ENCODE measurements at regions not wholly inside any gene's neighbourhood (a gene's known extent, or its start where the extent isn't known, plus 50 kb on each side); places are given as distances from the start of the nearest gene placed in this dataset.

DNA sequence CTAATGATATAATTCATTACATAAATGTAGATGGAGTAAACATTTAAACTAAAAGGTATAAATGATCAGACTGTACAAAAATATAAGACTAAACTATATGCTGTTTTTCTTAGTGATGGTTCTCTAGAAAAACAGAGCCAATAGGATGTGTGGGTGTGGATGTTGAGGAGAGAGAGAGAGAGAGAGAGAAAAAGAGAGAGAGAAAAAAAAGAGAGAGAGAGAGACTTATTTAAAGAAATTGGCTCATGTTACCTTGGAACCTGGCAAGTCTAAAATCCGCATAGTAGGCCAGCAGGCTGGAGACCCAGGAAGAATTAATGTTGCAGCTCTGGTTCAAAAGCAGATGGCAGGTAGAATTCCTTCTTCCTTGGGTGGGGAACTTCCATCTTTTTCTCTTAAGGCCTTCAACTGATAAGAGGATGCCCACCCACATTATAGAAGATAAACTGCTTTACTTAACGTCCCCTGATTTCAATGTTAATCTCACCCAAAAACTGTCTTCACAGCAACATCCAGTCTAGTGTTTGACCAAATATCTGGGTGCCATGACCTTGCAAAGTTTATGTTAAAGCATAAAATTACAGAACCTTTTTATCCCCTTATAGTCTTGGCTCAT, 74.3 kb upstream of the KCNJ15 start:
- WGBS, 2 experiments (ENCODE audit: low coverage in 1 of 2, low lambda C conversion rate in 2 of 2, missing lambda C conversion rate in 2 of 2), result 95 to 98% methylated on average over 2 of the region's 2 CpGs
- H3K36me3 ChIP-seq (ENCODE audit: low read depth), result no peaks in the 10 kb centered on the region
- no peaks in the 10 kb centered on the region for H3K79me2 ChIP-seq (ENCODE audit: insufficient read depth)
- no peak for DNase-seq
- H3K4me1 ChIP-seq (ENCODE audit: insufficient read depth), result peaks cover 32% of the 10 kb centered on the region
- no peak overlapping the region for H3K4me2 ChIP-seq (ENCODE audit: unreplicated experiment)
- H3K27ac ChIP-seq, result no peak overlapping the region
- no peaks in the 10 kb centered on the region for H3K9me2 ChIP-seq (ENCODE audit: insufficient read depth)
- no peak overlapping the region for H3K9ac ChIP-seq
- H3K9me3 ChIP-seq (ENCODE audit: low read depth), result no peaks in the 10 kb centered on the region
- TF ChIP-seq EZH2 (IDR thresholded peaks at IDR 0.05; ENCODE audit: insufficient read depth, poor library complexity, severe bottlenecking), result no peak
- no peak for TF ChIP-seq EZH2phosphoT487 (IDR thresholded peaks at IDR 0.05; ENCODE audit: insufficient read depth, low read depth)
- H3F3A ChIP-seq (ENCODE audit: insufficient read depth), result peaks cover 26% of the 10 kb centered on the region; the same call in 1 of the 2 replicates
- no peak overlapping the region for H3K4me3 ChIP-seq
- H2AFZ ChIP-seq, result no peak overlapping the region
- H4K20me1 ChIP-seq (ENCODE audit: insufficient read depth), result no peaks in the 10 kb centered on the region
- in situ Hi-C loops (cut with MboI), result no loop called here
- H3K27me3 ChIP-seq (replicated peaks; ENCODE audit: insufficient read depth), result no peaks in the 10 kb centered on the region

DNA sequence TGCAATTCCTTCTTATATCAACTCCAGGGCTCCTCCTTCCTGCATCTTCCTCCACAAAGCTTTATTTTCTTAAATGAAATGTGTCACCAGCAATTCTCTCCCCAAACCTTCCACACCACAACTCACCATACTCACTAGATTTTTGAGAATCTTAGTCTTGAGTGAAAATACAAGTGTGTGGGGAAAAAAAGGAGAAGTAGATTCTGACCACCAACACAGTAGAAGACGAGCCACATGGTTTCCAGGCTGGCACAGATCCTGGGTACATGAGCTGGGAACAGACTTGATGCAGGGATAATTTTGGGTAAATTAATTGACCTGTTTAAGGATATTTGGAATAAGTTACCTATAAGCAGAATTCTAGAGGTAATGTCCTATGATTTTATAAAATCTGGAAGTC, 72.8 kb upstream of the KCNJ15 start:
- in situ Hi-C loops (cut with MboI), result no loop called here
- H3F3A ChIP-seq (ENCODE audit: insufficient read depth), result peaks cover 26% of the 10 kb centered on the region; the same call in 1 of the 2 replicates

DNA sequence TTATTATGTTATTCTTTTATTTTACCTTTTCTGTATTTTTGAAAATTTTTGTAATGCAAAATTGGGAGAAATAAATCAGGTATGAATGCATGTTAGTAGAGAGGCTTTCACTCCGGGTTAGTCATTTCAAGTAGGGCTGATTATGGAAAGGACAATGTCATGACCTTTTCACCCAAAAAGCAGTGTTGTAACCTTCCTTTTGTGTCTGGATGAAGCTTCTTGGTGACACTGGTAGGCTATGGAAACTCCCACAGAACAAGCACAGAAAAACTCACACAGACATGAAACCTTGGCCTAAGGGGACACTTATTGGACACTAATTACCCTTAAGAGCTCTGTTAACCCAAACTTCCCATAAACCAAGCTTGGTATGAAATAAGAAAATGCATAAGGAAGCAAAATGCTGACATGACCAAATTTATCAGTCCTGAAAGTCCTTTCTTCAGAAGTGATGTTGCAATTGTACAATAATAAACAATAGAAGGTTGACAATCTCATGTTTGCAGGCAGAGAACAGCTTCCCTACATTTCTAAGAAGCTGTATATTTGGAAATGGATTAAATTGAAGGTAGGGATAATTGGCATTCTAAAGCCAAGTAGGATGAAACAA, 70.0 kb upstream of the KCNJ15 start:
- no peak for TF ChIP-seq EZH2phosphoT487 (IDR thresholded peaks at IDR 0.05; ENCODE audit: insufficient read depth, low read depth)
- no peak for TF ChIP-seq EZH2 (IDR thresholded peaks at IDR 0.05; ENCODE audit: insufficient read depth, poor library complexity, severe bottlenecking)
- H4K20me1 ChIP-seq (ENCODE audit: insufficient read depth), result no peaks in the 10 kb centered on the region
- no peak overlapping the region for H3K4me3 ChIP-seq
- peaks cover 1% of the 10 kb centered on the region; the same call in 1 of the 2 replicates for H3K4me1 ChIP-seq (ENCODE audit: insufficient read depth)
- WGBS, 2 experiments (ENCODE audit: low coverage in 1 of 2, low lambda C conversion rate in 2 of 2, missing lambda C conversion rate in 2 of 2), result 90 to 94% methylated on average over 1 of the region's 1 CpG
- no peaks in the 10 kb centered on the region for H3K9me3 ChIP-seq (ENCODE audit: low read depth)
- H3K9me2 ChIP-seq (ENCODE audit: insufficient read depth), result no peaks in the 10 kb centered on the region
- no peak for DNase-seq
- H3K27ac ChIP-seq, result no peak overlapping the region
- no peak overlapping the region for H2AFZ ChIP-seq
- H3K4me2 ChIP-seq (ENCODE audit: unreplicated experiment), result no peak overlapping the region
- H3K79me2 ChIP-seq (ENCODE audit: insufficient read depth), result no peaks in the 10 kb centered on the region
- no peak overlapping the region for H3K9ac ChIP-seq
- H3F3A ChIP-seq (ENCODE audit: insufficient read depth), result 0 out of 2 replicates have a peak, but pooled peaks cover under 1% of the 10 kb centered on the region
- in situ Hi-C loops (cut with MboI), result no loop called here
- H3K27me3 ChIP-seq (replicated peaks; ENCODE audit: insufficient read depth), result no peaks in the 10 kb centered on the region
- H3K36me3 ChIP-seq (ENCODE audit: low read depth), result no peaks in the 10 kb centered on the region

More for the DNA sequence above, 72.8 kb upstream of the KCNJ15 start:
- H4K20me1 ChIP-seq (ENCODE audit: insufficient read depth), result no peaks in the 10 kb centered on the region
- no peaks in the 10 kb centered on the region for H3K79me2 ChIP-seq (ENCODE audit: insufficient read depth)
- no peak overlapping the region for H3K4me3 ChIP-seq
- H2AFZ ChIP-seq, result no peak overlapping the region
- H3K4me2 ChIP-seq (ENCODE audit: unreplicated experiment), result no peak overlapping the region
- no peaks in the 10 kb centered on the region for H3K9me2 ChIP-seq (ENCODE audit: insufficient read depth)
- H3K36me3 ChIP-seq (ENCODE audit: low read depth), result no peaks in the 10 kb centered on the region
- no peak for TF ChIP-seq EZH2phosphoT487 (IDR thresholded peaks at IDR 0.05; ENCODE audit: insufficient read depth, low read depth)
- TF ChIP-seq EZH2 (IDR thresholded peaks at IDR 0.05; ENCODE audit: insufficient read depth, poor library complexity, severe bottlenecking), result no peak
- H3K27me3 ChIP-seq (replicated peaks; ENCODE audit: insufficient read depth), result no peaks in the 10 kb centered on the region
- WGBS, 2 experiments (ENCODE audit: low coverage in 1 of 2, low lambda C conversion rate in 2 of 2, missing lambda C conversion rate in 2 of 2), result 92 to 97% methylated on average over 1 of the region's 1 CpG
- H3K4me1 ChIP-seq (ENCODE audit: insufficient read depth), result peaks cover 29% of the 10 kb centered on the region
- no peak overlapping the region for H3K9ac ChIP-seq
- DNase-seq, result no peak
- no peak overlapping the region for H3K27ac ChIP-seq
- H3K9me3 ChIP-seq (ENCODE audit: low read depth), result no peaks in the 10 kb centered on the region

DNA sequence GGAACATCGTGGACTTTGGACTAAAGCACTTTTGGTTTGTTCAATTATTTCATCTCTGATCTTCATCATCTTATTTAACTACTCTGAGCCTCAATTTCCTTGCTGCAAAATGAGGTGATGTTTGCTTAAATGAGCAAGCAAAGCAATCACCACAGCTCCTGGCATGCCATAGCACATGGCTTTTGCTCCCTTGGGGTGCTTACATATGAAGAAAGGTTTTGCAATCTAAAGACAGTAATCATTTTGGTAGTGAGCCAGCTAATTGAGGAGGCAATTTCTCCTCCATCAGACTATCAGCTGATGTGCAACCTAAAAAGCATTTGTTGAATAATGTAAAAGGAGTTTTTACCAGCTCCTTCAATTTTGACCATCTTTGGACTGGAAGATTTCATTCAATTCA, 68.8 kb upstream of the KCNJ15 start:
- 95 to 100% methylated on average over 1 of the region's 1 CpG for WGBS, 2 experiments (ENCODE audit: low coverage in 1 of 2, low lambda C conversion rate in 2 of 2, missing lambda C conversion rate in 2 of 2)
- in situ Hi-C loops (cut with MboI), result no loop called here
- H4K20me1 ChIP-seq (ENCODE audit: insufficient read depth), result no peaks in the 10 kb centered on the region
- no peaks in the 10 kb centered on the region for H3K36me3 ChIP-seq (ENCODE audit: low read depth)
- no peak overlapping the region for H2AFZ ChIP-seq
- no peaks in the 10 kb centered on the region for H3F3A ChIP-seq (ENCODE audit: insufficient read depth)
- H3K4me1 ChIP-seq (ENCODE audit: insufficient read depth), result no peaks in the 10 kb centered on the region
- no peaks in the 10 kb centered on the region for H3K9me3 ChIP-seq (ENCODE audit: low read depth)
- no peak overlapping the region for H3K4me3 ChIP-seq
- TF ChIP-seq EZH2phosphoT487 (IDR thresholded peaks at IDR 0.05; ENCODE audit: insufficient read depth, low read depth) (no peak), EZH2 (IDR thresholded peaks at IDR 0.05; ENCODE audit: insufficient read depth, poor library complexity, severe bottlenecking) (no peak)
- no peaks in the 10 kb centered on the region for H3K27me3 ChIP-seq (replicated peaks; ENCODE audit: insufficient read depth)
- H3K4me2 ChIP-seq (ENCODE audit: unreplicated experiment), result no peak overlapping the region
- no peak overlapping the region for H3K9ac ChIP-seq
- H3K27ac ChIP-seq, result no peak overlapping the region
- DNase-seq, result peak; percentile 58
- no peaks in the 10 kb centered on the region for H3K9me2 ChIP-seq (ENCODE audit: insufficient read depth)
- H3K79me2 ChIP-seq (ENCODE audit: insufficient read depth), result no peaks in the 10 kb centered on the region
